Spinal cord (tissue), 10 donors: ENCODE measurements at regions not wholly inside any gene's neighbourhood (a gene's known extent, or its start where the extent isn't known, plus 50 kb on each side); places are given as distances from the start of the nearest gene placed in this dataset. TPM values are rescaled to one million over a fixed set of nuclear protein-coding genes. Genes with fewer than 3 reads are reported as not detected.

Experiments used
- DNase-seq, 6 donors: peaks; one replicate each; pipeline versions ENCODE4 v3.0.0 to v3.0.0-alpha.2; 2013 to 2015; ENCODE audit warnings: low spot score in 6 of 6, low read depth in 4 of 6
- H3K27ac ChIP-seq: one replicate; pipeline ENCODE4 v1.5.1; 2013; ENCODE audit warnings: low read depth, low read length, control low read depth
- H3K27me3 ChIP-seq: one replicate; pipeline ENCODE4 v1.6.1; 2013; ENCODE audit warnings: low read length; ENCODE audit not compliant: control insufficient read depth, insufficient read depth
- H3K36me3 ChIP-seq: one replicate; pipeline ENCODE4 v1.6.1; 2013; ENCODE audit warnings: low read length; ENCODE audit not compliant: control insufficient read depth, insufficient read depth
- H3K4me1 ChIP-seq: one replicate; pipeline ENCODE4 v1.6.1; 2013; ENCODE audit warnings: low read length; ENCODE audit not compliant: control insufficient read depth, insufficient read depth
- H3K4me3 ChIP-seq: one replicate; pipeline ENCODE4 v1.5.1; 2013; ENCODE audit warnings: low read depth, low read length, control low read depth
- H3K9me3 ChIP-seq: one replicate; pipeline ENCODE4 v1.6.1; 2013; ENCODE audit warnings: low read length; ENCODE audit not compliant: control insufficient read depth, insufficient read depth
- WGBS: methylation state at CpG from one replicate; pipeline ENCODE4 v1.1.5; 2013; ENCODE audit warnings: missing lambda C conversion rate; ENCODE audit not compliant: insufficient coverage; 5-methylcytosine and 5-hydroxymethylcytosine counted together
- small RNA-seq: library from RNA; depleted of rRNA; stranded (forward); fragments of <200 nt; gene quantifications from one replicate; pipeline ENCODE3, GENCODE V24; 2014; ENCODE audit warnings: low replicate concordance
- donor health status: healthy.

DNA sequence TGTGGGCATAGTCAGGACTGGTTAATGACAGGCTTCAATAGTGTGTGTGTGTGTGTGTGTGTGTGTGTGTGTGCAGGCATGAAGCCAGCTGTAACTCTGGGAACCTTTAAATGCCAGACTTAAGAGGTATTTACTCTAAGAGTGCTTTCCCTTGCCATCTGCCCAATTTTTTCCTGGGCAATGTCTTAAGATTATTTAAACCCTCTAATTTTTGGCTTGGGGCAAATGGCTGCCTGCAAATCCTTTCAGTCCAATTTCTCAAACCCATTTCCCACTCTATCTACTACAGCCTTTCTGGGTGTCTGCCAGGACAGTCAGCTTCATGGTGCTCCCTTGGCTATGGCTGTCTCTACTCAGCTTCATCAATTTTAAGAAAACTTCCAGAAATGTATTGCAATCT lies 62.6 kb upstream of the C1GALT1 start:
- DNase-seq: peak in 2 of 6 donors; percentile 44 to 50

DNA sequence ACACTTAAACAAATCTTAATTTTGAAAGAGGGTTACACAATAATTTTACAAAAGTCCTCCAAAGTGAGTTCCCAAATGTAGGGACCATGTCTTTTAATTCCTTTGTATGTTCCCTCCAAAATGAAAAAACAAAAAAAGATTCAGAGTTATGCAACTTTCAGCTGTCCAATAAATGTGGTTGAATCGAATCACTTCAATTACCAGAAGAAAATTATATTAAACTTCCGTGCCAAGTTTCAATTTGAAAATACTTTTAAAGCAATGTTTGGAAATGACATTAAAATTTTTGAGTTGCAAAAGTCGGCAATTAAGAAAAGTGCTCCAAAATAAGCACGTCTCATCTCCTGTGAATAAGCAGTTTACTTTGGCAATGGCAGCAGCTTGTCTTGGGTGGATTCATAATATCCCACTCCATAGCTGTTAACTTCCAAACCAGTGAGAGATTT lies 60.3 kb upstream of the C1GALT1 start:
- no peaks in the 10 kb centered on the region for H3K27me3 ChIP-seq
- peak in 1 of 6 donors; percentile 27 for DNase-seq
- no CpG with 5 or more reads among the region's 4 CpGs for WGBS
- H3K36me3 ChIP-seq: no peaks in the 10 kb centered on the region
- H3K4me3 ChIP-seq: no peak overlapping the region
- no peaks in the 10 kb centered on the region for H3K4me1 ChIP-seq
- no peaks in the 10 kb centered on the region for H3K9me3 ChIP-seq
- H3K27ac ChIP-seq: no peak overlapping the region

More for the DNA sequence above, 62.6 kb upstream of the C1GALT1 start:
- no peak overlapping the region for H3K4me3 ChIP-seq
- H3K36me3 ChIP-seq: no peaks in the 10 kb centered on the region
- H3K9me3 ChIP-seq: no peaks in the 10 kb centered on the region
- H3K27ac ChIP-seq: no peak overlapping the region
- H3K4me1 ChIP-seq: no peaks in the 10 kb centered on the region
- H3K27me3 ChIP-seq: no peaks in the 10 kb centered on the region

DNA sequence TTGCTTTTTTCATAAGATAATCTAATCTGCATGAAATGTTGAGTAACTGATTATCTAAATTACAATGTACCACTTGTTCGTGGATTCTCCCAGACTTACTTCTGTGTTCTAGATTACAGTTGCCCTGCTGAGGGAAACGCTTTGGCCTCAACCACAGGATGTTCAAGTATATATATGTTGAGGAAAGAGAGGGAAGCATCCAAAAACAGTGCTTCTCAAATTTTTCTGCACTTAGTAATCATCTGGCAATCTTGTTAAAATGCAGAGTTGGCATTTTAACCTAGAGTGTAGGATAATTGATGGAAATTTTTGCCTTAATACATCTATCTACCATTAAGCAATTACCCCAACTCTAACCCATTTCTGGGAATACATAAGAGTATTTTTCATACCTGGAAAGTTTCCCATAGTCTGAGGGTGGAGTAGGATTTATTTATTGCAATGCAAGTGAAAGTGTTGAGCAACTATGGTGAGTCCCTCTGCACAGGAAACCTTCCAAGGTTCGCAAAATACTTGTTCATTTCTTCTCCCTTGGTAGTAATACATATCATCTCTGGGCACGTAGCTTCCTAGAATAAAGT lies 59.6 kb upstream of the C1GALT1 start:
- DNase-seq: no peak
- no peaks in the 10 kb centered on the region for H3K27me3 ChIP-seq
- WGBS: no CpG with 5 or more reads among the region's 4 CpGs
- H3K4me1 ChIP-seq: no peaks in the 10 kb centered on the region
- no peak overlapping the region for H3K27ac ChIP-seq
- no peaks in the 10 kb centered on the region for H3K9me3 ChIP-seq
- H3K36me3 ChIP-seq: no peaks in the 10 kb centered on the region
- H3K4me3 ChIP-seq: no peak overlapping the region

DNA sequence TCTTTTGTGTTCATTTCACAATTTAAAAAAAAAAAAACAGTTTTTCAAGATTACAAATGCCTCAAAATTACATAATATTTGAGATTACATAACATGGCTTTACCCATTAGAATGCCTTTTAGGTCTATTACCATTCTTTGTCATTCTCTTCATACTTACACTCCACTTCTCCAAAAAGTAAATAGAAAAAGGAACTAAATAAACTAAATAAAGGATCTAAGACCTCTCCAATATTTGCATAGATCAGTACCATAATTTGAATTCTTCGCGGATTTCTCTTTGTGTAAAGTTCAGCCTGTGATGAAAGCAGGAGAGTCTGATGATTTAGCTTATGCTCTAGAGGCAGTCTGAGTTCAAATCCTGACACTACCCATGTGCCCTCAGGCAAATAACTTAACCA lies 56.4 kb upstream of the C1GALT1 start:
- WGBS: no CpG with 5 or more reads among the region's 2 CpGs
- H3K9me3 ChIP-seq: no peaks in the 10 kb centered on the region
- no peaks in the 10 kb centered on the region for H3K36me3 ChIP-seq
- no peaks in the 10 kb centered on the region for H3K27me3 ChIP-seq
- no peak for DNase-seq
- H3K4me1 ChIP-seq: no peaks in the 10 kb centered on the region
- no peak overlapping the region for H3K27ac ChIP-seq
- no peak overlapping the region for H3K4me3 ChIP-seq

DNA sequence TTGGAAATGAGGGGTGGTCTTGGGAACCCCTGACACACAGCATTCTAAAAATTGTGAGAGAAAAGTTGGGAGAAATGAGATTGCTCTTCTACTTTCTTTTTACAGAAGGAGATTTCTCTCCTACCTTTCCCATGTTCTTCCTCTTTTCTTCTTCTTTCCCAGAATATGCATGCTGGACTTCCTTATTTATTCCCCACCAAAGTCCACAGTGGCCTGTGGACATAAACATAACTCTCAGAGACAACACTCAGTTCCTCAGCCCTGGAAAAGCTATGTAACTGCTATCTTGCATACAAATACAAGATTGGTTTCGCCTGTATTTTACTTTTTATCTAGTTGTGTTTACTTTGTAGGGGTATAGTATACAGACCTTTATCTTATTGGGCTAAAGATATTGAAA lies 54.6 kb upstream of the C1GALT1 start:
- DNase-seq: no peak
- Histone ChIP-seq H3K4me1 (no peaks in the 10 kb centered on the region), H3K36me3 (no peaks in the 10 kb centered on the region), H3K27ac (no peak overlapping the region), H3K4me3 (no peak overlapping the region), H3K9me3 (no peaks in the 10 kb centered on the region), H3K27me3 (no peaks in the 10 kb centered on the region)
- WGBS: no CpG with 5 or more reads among the region's 1 CpG

DNA sequence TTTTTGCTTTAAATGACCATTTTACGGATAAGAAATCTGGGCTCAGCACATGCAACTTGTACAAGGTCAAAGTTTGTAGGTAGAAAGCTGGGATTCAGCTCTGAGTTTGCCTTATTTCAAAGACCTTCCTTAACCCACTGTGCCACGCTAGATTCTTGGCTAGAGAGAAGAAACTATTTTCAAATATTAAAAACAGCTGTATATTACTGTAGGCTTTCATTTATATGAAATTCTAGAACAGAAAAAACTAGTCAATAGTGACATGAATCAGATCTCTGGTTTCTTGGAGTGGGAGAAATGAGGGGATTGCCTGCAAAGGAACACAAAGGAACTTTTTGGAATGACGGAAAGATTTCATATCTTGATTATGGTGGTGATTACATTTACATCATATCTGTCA lies 53.0 kb upstream of the C1GALT1 start:
- H3K4me3 ChIP-seq: no peak overlapping the region
- H3K27me3 ChIP-seq: no peaks in the 10 kb centered on the region
- WGBS: no CpG with 5 or more reads among the region's 3 CpGs
- no peaks in the 10 kb centered on the region for H3K36me3 ChIP-seq
- H3K4me1 ChIP-seq: no peaks in the 10 kb centered on the region
- no peak overlapping the region for H3K27ac ChIP-seq
- DNase-seq: no peak
- H3K9me3 ChIP-seq: no peaks in the 10 kb centered on the region

DNA sequence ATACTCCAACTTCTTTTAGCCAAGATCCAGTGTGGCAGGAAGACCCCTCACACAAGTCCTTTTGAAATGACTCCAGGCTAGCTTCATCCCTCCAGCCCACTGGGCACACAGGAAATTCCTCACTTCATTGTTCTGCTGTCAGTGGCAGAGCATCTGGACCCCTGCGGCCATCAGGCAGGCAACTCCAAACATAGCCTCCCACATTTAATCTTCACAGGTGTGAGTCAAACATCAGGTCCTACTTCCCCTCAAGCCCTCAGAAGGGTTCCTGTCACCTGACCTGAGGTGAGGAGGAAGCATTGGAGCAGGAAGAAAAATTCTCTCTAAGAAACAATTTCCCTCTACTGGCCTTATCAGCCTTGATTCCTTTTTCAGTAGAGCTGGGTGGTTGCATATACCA lies 51.1 kb upstream of the C1GALT1 start:
- no peaks in the 10 kb centered on the region for H3K4me1 ChIP-seq
- WGBS: 100% methylated on average over 1 of the region's 1 CpG
- H3K4me3 ChIP-seq: no peak overlapping the region
- H3K27me3 ChIP-seq: no peaks in the 10 kb centered on the region
- H3K27ac ChIP-seq: no peak overlapping the region
- no peaks in the 10 kb centered on the region for H3K9me3 ChIP-seq
- DNase-seq: no peak
- no peaks in the 10 kb centered on the region for H3K36me3 ChIP-seq

Small RNA genes lying in the stretch of these regions (small RNA-seq; reads per million reads assigned to genes)
- gene AC079804.2 (not detected), gene MIR3683 (not detected), gene RF00019 (not detected)
